HG03460 (cell line): ENCODE measurements at regions not wholly inside any gene's neighbourhood (a gene's known extent, or its start where the extent isn't known, plus 50 kb on each side); places are given as distances from the start of the nearest gene placed in this dataset.

ENCODE experiments used
- ATAC-seq: cut with Tn5 transposase; IDR thresholded peaks from one replicate; pipeline ENCODE4 v1.9.1; 2021; ENCODE audit not compliant: unreplicated experiment

GRCh38 chr6:115728171-115728570 is 332.5 kb downstream of the FRK start:
- ATAC-seq, result no peak

GRCh38 chr6:115721564-115721963 is 339.1 kb downstream of the FRK start:
- no peak for ATAC-seq

- no peak for ATAC-seq
Observed at GRCh38 chr6:115720900-115721299, 339.8 kb downstream of the FRK start.

DNA sequence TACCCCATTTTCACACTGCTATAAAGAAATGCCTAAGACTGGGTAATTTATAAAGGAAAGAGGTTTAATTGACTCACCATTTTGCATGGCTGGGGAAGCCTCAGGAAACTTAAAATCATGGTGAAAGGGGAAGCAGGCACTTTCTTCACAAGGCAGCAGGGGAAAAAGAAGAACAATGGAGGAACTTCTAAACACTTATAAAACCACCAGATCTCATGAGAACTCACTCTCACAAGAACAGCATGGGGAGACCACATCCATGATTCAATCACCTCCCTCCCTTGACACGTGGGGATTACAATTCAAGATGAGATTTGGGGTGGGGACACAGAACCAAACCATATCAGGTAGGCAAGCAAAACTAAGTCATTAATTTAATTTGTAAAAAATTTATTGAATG is 343.2 kb downstream of the FRK start:
- ATAC-seq, result peak; percentile 49

DNA sequence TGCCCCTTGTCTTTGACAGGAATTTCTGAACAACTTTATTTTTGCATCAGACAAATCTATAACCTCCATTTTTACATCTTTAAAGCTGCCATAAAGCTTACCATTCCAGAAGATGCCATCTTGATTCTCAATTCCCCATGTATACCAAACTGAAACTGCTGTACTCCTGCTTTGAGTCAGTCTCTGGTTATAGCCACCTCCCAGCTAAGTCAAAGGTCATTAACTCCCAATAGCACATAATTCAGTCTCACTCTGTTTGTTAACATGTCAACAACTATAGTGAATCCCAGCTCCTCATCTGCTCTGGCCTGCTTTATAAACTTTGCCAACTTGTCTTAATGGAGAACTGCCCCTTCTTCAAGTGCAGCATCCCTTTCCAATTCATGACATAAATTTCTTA is 343.6 kb downstream of the FRK start:
- ATAC-seq, result peak; percentile 96

DNA sequence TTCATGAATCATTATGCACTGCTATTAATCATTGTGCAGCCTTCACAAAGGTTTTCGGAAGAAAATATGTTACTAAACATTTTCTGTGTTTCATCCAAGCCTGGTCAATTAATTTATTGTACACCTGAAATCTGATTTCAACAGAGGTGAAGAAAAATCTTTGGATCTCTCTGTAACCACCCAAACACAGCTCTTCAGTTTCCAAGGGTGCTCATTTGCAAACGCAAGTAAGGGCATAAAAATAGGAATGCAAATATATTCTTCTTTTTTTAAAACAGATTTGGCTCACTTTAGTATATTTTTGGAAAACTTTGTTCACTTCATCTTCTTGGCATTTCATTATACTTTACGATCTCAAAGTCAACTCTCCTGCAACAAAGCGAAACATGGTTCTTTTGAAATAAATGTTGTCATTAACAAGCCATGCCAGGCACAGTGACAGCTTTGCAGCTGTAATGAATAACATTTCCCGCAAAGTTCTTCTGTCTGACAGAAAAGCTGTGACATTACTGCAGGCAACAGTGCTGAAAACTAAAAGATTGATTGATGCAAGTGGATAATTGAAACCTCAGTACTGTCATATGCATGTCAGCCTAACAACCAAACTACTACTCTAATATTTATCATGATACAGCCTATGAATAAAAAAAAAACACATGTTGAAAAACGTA is 348.3 kb downstream of the FRK start:
- no peak for ATAC-seq

DNA sequence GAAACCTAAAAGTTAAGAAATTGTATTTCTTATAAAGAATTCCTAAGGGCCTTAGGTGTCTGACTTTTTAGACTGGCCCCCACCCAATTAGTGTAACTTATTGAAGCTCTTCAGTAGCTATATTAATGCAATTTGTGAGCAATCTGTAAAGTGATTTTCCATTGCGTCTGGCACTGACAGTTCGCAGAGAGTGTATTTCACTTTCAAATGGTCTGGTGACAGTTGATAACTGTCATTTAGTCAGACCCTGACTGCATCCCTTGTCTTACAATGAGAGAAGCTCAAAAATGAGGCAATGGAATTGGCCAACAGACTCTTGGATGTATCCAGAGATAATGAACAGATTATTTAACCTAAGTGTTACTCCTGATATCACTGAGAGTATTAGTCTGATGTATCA is 351.8 kb downstream of the FRK start:
- no peak for ATAC-seq

DNA sequence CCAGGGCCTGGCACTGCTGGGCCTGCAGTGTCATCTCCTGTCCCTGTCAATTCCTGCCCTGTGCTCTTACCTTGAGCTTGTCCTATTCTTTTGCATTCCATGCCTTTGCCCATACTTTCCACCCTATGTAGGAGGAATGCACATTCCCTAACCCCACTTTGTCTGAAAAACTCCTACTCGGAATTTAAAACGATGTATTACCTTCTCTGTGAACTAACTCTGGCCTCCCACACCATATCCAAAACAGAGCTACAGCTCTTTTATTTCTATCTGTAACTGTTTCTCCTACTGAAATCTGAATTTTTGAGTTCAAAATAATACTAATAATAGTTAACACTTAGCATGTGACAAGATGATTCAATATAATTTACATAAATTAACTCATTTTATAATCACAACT is 353.7 kb downstream of the FRK start:
- ATAC-seq, result no peak

DNA sequence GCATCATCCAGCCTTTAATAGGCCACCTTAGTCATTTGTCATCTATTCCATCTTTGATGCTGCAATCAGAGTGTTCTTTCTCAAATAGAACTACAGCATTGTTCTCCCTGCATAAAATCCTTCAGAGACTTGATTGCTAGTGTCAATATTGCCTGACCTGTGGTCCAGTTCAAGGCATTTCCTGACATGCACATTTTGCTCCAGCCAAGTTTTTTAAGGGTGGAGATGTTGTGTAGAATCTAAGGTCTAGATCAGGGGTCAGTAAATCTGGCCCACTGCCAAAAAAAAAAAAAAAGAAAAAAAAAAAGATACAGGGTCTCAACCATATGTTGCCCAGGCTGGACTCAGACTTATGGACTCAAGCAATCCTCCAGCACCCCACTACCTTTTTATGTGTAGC is 354.4 kb downstream of the FRK start:
- no peak for ATAC-seq

DNA sequence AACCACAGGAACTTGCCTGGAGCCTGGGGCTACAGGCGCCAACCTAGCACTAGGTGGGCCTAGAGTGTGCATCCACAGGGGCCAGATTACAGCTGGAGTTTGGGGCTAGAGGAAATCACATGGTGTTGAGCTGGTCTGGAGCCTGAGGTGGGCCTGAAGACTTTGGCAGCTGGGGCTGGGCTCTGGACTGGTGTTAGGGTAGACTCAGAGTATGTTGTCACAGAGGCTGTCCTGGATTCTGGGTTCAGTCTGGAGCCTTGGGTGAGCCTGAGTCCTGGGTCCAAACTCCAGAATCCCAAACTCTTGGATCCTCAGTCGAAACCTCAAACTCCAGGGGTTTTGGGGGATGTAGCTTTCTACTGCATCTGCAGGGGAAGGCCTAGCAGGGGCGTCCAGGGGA is 356.7 kb downstream of the FRK start:
- ATAC-seq, result no peak

- ATAC-seq, result no peak
Observed at GRCh38 chr6:115691433-115691832, 369.3 kb downstream of the FRK start.

DNA sequence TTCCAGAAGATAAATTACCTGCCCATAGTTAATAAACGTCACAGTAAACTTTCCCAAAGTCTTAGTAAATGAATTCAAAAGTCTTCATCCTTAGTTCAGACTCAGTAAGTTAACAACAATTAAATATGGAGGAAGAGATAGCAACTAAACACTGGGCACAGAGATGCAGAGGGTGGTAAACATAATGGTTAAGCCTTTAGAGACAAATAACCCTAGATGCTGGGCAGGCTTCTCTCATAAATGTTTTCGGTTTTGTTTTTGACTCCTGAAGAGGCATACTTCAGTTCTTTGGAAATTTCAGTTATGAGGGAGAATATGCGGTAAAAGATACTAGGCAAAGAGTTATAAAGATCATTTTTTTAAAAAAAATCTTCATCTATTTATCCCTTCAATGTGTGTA is 369.8 kb downstream of the FRK start:
- ATAC-seq, result no peak

DNA sequence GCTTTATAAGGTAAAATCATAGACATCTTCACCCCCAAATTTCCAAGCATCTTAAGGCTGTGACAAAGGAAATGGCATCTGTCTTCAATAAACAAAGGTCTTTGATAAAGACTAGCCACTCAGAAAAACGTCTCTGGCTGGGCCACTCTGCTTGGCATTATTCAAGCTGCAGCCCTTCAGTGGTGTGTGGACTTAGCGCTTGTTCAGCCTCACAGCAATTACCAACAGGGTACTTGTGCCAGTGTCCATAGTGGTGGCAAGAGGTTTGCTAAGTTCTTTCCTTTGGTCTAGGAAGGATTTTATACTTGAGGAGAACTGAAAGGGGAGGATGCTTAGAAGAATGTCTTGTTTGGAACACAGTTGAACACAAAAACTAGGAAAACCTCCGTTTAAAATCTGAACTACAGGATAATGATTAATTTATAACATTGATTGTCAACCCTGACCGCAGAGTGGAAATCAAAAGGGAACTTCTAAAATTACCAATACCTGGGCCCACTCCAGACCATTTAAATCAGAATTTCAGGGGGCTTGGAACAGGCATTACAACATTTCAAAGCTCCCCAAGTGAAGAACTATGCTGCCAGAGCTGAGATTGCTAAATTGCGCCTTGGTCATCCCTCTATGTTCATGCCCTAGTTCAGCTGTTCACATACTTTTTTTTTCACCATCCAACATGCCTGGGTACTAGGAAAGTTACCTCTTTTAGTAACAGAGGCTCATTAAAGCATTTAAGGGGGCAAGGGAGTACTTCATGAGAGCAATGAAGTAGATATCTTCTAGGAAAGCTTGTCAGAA is 378.5 kb downstream of the FRK start:
- ATAC-seq, result no peak

DNA sequence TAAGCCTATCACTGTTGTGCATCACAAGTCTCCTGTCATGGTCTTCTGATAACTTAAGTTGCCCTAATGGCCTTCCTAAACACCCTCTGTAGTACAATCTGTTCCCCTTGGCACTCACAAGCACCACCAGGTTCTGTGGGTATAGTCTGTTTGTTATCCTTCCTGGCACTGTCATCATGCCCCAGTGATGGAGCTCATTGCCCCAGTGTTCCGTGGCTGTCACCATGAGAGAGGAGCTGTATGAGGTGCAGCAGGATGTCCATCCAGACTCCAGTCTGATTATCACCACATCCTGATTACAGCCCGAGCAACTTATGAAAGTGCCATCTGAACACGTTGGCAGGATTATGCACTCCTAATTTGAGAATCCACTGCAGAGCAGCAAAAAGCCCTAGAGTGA is 380.1 kb downstream of the FRK start:
- no peak for ATAC-seq

DNA sequence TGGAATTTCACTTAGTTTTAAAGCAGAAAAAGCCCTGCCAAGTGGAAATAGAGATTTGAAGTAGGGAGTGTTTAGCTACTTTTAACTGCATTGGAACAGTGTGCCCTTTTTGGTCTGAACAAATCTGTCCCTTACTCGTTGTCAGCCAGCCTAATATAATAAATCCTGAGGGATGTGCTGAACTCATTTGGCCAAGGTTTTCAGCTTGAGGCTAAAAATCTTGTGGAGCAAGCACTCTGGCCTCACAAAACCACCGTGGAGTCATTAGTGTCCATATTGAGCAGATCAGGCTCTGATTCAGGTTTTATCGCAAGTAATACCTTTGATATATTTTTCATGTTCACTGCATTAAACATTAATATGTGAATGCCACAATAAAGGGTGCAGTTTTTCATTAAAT is 383.5 kb downstream of the FRK start:
- ATAC-seq, result no peak

DNA sequence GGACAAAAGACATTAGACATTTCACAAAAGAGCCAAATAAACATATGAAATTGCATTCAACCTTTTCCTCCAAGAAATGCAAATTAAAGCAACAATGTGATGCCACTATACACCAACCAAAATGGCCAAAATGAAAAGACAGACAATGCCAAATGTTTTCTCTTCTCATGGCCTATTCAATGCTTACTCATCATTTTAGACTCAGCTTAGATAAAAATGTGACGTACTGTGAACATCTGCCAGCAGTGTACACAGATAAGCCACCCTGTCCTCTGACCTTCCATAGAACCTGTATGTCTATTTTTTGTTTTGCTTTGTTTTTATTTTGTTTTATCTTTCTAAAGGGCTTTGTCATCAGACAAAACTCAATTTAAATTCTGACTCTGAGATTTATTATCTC is 385.2 kb downstream of the FRK start:
- no peak for ATAC-seq

GRCh38 chr6:115668781-115669180 is 391.9 kb downstream of the FRK start:
- ATAC-seq, result no peak

DNA sequence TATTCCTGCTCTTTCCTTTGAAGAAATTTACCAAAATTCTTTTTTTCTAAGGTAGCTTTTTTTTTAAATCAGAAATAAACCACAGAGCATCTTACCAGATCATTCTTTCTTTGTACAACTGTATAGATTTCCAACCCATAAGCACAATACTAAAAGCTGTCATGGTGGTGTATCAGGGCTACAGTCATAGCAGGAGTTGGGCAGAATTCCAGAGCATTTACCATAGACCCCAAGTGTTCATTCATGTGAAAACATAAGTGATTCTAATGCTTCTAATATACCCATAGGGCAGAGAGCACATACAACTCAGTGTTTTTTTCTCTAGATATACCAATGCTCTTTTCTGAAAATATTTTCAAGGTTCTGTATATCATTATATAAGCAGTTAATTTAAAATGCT is 392.5 kb downstream of the FRK start:
- no peak for ATAC-seq

GRCh38 chr6:115667478-115668026 is 393.1 kb downstream of the FRK start:
- ATAC-seq, result no peak

DNA sequence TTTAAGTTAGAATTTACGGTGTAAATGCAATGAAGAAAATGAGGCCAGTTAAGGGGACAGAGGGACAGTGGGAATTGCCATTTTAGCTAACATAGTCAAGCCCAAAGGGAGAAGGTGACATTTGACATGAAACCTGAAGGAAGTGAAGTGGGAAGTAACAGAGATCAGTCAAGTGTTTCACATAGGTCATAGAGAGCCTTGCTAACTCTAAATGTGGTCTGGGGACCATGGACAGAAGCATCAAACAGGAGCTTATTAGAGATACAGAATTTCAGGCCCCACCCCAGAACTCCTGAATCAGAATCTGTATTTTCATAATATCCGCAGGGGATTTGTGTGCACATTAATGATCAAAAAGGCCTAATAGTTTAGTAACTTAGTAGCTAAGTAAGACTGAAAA is 393.7 kb downstream of the FRK start:
- no peak for ATAC-seq

GRCh38 chr6:115665310-115665709 is 395.4 kb downstream of the FRK start:
- no peak for ATAC-seq

GRCh38 chr6:115663681-115664080 is 397.0 kb downstream of the FRK start:
- no peak for ATAC-seq
